ENCODE measurements at regions not wholly inside any gene's neighbourhood (a gene's known extent, or its start where the extent isn't known, plus 50 kb on each side); places are given as distances from the start of the nearest gene placed in this dataset.

DNA sequence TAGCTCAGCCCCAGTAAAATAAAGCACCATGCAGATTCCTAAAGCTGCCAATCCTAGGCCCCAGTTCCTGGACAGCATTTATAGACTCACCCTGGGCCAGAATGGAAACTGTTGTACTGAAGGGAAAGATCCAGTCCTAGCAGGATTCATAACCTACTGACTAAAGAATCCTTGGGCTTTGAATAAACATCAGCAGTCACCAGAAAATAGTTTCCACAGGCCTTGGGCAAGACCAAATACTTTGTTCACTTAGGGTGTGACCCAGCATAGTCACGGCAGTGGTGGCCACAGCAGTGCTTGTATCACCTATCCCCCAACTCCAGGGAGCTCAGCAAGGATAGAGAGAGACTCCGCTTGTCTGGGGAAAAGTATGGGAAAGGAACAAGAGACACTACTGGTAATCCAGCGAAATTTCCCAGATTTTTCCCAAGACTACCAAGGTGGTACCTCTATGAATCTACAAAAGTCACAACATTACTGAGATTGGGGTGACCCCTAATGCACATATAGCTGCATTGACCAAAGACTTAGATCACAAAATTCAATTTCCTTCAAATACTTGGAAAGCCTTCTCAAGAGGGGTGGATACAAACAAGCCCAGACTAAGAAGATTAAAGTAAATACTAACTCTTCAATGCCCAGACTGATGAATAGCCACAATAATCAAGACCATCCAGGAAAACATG lies 748.1 kb upstream of the LRATD1 start:
- H3K4me3 ChIP-seq (ENCODE audit: low read depth, low read length), result no peak overlapping the region
- no peak for DNase-seq (ENCODE audit: low read depth)
- in situ Hi-C loops (cut with HindIII; ENCODE audit: low sequenced_read_pairs), result no loop called here
- TF ChIP-seq, protein P1, sequence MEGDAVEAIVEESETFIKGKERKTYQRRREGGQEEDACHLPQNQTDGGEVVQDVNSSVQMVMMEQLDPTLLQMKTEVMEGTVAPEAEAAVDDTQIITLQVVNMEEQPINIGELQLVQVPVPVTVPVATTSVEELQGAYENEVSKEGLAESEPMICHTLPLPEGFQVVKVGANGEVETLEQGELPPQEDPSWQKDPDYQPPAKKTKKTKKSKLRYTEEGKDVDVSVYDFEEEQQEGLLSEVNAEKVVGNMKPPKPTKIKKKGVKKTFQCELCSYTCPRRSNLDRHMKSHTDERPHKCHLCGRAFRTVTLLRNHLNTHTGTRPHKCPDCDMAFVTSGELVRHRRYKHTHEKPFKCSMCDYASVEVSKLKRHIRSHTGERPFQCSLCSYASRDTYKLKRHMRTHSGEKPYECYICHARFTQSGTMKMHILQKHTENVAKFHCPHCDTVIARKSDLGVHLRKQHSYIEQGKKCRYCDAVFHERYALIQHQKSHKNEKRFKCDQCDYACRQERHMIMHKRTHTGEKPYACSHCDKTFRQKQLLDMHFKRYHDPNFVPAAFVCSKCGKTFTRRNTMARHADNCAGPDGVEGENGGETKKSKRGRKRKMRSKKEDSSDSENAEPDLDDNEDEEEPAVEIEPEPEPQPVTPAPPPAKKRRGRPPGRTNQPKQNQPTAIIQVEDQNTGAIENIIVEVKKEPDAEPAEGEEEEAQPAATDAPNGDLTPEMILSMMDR (IDR thresholded peaks at IDR 0.05; ENCODE audit: low read depth, low read length, missing control alignments), result no peak

DNA sequence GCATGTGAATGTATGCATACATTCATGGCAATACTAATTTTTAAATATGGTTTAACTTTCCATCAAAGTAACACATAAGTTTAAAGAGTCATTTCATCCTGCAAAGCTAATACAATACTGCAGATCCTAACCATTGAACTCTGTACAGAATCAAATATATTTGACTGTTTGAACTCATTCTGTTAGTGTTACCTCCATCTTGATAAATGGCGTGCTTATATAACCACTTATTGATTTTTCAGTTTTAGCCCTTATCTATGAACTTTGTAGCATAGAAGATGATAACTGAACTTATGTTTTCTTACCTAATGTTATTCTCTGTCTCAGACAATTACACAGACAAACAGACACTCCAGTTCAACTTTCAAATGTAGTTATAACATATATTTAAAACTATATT lies 731.0 kb upstream of the LRATD1 start:
- TF ChIP-seq, protein P1 (IDR thresholded peaks at IDR 0.05; ENCODE audit: low read depth, low read length, missing control alignments), result no peak
- H3K4me3 ChIP-seq (ENCODE audit: low read depth, low read length), result no peak overlapping the region
- in situ Hi-C loops (cut with HindIII; ENCODE audit: low sequenced_read_pairs), result no loop called here
- DNase-seq (ENCODE audit: low read depth), result no peak

DNA sequence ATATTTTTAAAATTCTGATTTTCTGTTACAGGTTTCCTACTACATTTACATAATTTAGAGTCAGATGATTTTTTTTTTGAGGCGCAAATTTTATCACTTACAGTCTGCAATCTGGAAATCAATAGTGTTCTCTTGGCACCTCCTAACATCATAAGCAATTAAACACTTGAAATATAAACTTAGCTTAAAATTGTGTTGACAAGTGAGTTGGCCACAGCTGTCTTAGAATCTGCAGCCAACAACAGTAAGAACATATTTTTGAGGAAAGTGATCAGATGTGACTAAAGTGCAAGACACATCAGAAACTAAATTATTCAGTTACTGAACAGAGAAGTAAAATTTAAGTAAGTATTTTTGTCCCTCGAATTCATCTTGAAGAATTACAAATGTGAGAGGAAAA lies 726.7 kb upstream of the LRATD1 start:
- no peak for DNase-seq (ENCODE audit: low read depth)
- in situ Hi-C loops (cut with HindIII; ENCODE audit: low sequenced_read_pairs), result no loop called here
- H3K4me3 ChIP-seq (ENCODE audit: low read depth, low read length), result no peak overlapping the region
- TF ChIP-seq, protein P1 (IDR thresholded peaks at IDR 0.05; ENCODE audit: low read depth, low read length, missing control alignments), result no peak

GRCh38 chr2:13916066-13916465 lies 716.5 kb upstream of the LRATD1 start:
- no peak for DNase-seq (ENCODE audit: low read depth)
- H3K4me3 ChIP-seq (ENCODE audit: low read depth, low read length), result no peak overlapping the region
- TF ChIP-seq, protein P1 (IDR thresholded peaks at IDR 0.05; ENCODE audit: low read depth, low read length, missing control alignments), result no peak
- in situ Hi-C loops (cut with HindIII; ENCODE audit: low sequenced_read_pairs), result no loop called here

- TF ChIP-seq, protein P1 (IDR thresholded peaks at IDR 0.05; ENCODE audit: low read depth, low read length, missing control alignments), result no peak
- no peak for DNase-seq (ENCODE audit: low read depth)
- no peak overlapping the region for H3K4me3 ChIP-seq (ENCODE audit: low read depth, low read length)
- in situ Hi-C loops (cut with HindIII; ENCODE audit: low sequenced_read_pairs), result no loop called here
Observed at GRCh38 chr2:13917958-13918357, 714.6 kb upstream of the LRATD1 start.

- DNase-seq (ENCODE audit: low read depth), result no peak
Observed at GRCh38 chr2:13919981-13920382, 712.5 kb upstream of the LRATD1 start.

More at GRCh38 chr2:13919981-13920382, 712.5 kb upstream of the LRATD1 start:
- H3K4me3 ChIP-seq (ENCODE audit: low read depth, low read length), result no peak overlapping the region
- TF ChIP-seq, protein P1 (IDR thresholded peaks at IDR 0.05; ENCODE audit: low read depth, low read length, missing control alignments), result no peak
- in situ Hi-C loops (cut with HindIII; ENCODE audit: low sequenced_read_pairs), result no loop called here

All from astrocyte of the cerebellum (primary cell).